Thyroid gland (tissue), 4 donors: ENCODE measurements at regions not wholly inside any gene's neighbourhood (a gene's known extent, or its start where the extent isn't known, plus 50 kb on each side); places are given as distances from the start of the nearest gene placed in this dataset.

Source experiments
- CTCF ChIP-seq, 6 experiments: fragments of 200-600 bp in 3 of 6; fragments of 450-650 bp in 3 of 6; sonication (generic) in 3 of 6; IDR thresholded peaks; one replicate each; pipeline ENCODE4 v1.5.1; 2016 to 2019; ENCODE audit warnings: antibody characterized with exemption in 6 of 6, mild to moderate bottlenecking in 2 of 6, inconsistent platforms in 1 of 6, moderate library complexity in 1 of 6
- POLR2A ChIP-seq, 2 donors: fragments of 450-650 bp; IDR thresholded peaks; one replicate each; pipeline ENCODE4 v1.6.1; 2017; ENCODE audit warnings: antibody characterized with exemption in 2 of 2, mild to moderate bottlenecking in 2 of 2, moderate library complexity in 1 of 2

GRCh38 chr20:60525397-60525796 is 567.2 kb downstream of the CDH26 start:
- no peak for TF ChIP-seq POLR2A (IDR thresholded peaks at IDR 0.05)
- TF ChIP-seq CTCF (IDR thresholded peaks at IDR 0.05) = no peak
